HL-60 (cell line): ENCODE measurements at regions not wholly inside any gene's neighbourhood (a gene's known extent, or its start where the extent isn't known, plus 50 kb on each side); places are given as distances from the start of the nearest gene placed in this dataset.

Source experiments
- DNase-seq, 2 experiments: peaks; one replicate each; pipeline ENCODE4 v3.0.0-alpha.2; 2010 to 2020; ENCODE audit warnings: low read depth in 1 of 2, low spot score in 1 of 2
- H3K27ac ChIP-seq: fragments of 250-450 bp; sonication (Bioruptor Pico); replicated peaks from 2 replicates; pipeline ENCODE4 v1.5.1; 2020; ENCODE audit warnings: mild to moderate bottlenecking, moderate library complexity
- H3K27me3 ChIP-seq: fragments of 250-450 bp; sonication (Bioruptor Pico); 2 replicates; pipeline ENCODE4 v1.5.1; 2021; ENCODE audit warnings: mild to moderate bottlenecking, moderate library complexity; ENCODE audit not compliant: insufficient read depth, poor library complexity, severe bottlenecking
- H3K4me3 ChIP-seq: replicated peaks from 2 replicates; pipeline ENCODE4 v1.5.1; 2011; ENCODE audit warnings: mild to moderate bottlenecking, control low read depth, low read length; ENCODE audit not compliant: insufficient read depth
- CTCF ChIP-seq: IDR thresholded peaks from one replicate; pipeline ENCODE4 v1.5.1; 2011; ENCODE audit warnings: low read length, control low read depth, inconsistent platforms; ENCODE audit not compliant: insufficient read depth
- GABPA ChIP-seq: IDR thresholded peaks from 2 replicates; pipeline ENCODE4 v1.6.1; 2012; ENCODE audit warnings: low read depth
- POLR2AphosphoS5 ChIP-seq: IDR thresholded peaks from 2 replicates; pipeline ENCODE4 v1.6.1; 2012; ENCODE audit warnings: low read depth
- REST ChIP-seq: IDR thresholded peaks from 2 replicates; pipeline ENCODE4 v1.6.1; 2012; ENCODE audit warnings: low read depth; ENCODE audit not compliant: insufficient replicate concordance
- SPI1 ChIP-seq: IDR thresholded peaks from 2 replicates; pipeline ENCODE4 v1.6.1; 2012; ENCODE audit warnings: low read depth, mild to moderate bottlenecking, borderline replicate concordance

GRCh38 chr16:55209626-55210025 lies 114.4 kb upstream of the IRX6 start:
- TF ChIP-seq POLR2AphosphoS5 (no peak), CTCF (no peak), SPI1 (no peak), GABPA (no peak), REST (no peak)
- Histone ChIP-seq H3K27ac (no peak overlapping the region), H3K27me3 (no peaks in the 10 kb centered on the region), H3K4me3 (no peak overlapping the region)
- no peak for DNase-seq

- H3K27ac ChIP-seq, result no peak overlapping the region
- no peak for TF ChIP-seq REST
- no peak for TF ChIP-seq GABPA
- TF ChIP-seq SPI1, result no peak
- TF ChIP-seq POLR2AphosphoS5, result no peak
- TF ChIP-seq CTCF, result no peak
- H3K27me3 ChIP-seq, result no peaks in the 10 kb centered on the region
- H3K4me3 ChIP-seq, result no peak overlapping the region
- no peak for DNase-seq
These were observed 111.2 kb upstream of the IRX6 start for GRCh38 chr16:55212791-55213190.

- no peaks in the 10 kb centered on the region for H3K27me3 ChIP-seq
- DNase-seq, result no peak
These were observed 109.6 kb upstream of the IRX6 start for GRCh38 chr16:55214412-55214811.

More at GRCh38 chr16:55214412-55214811, 109.6 kb upstream of the IRX6 start:
- Histone ChIP-seq H3K27ac (no peak overlapping the region), H3K4me3 (no peak overlapping the region)
- TF ChIP-seq SPI1 (no peak), REST (no peak), GABPA (no peak), CTCF (no peak), POLR2AphosphoS5 (no peak)
